HCT116 (cell line): ENCODE measurements at regions not wholly inside any gene's neighbourhood (a gene's known extent, or its start where the extent isn't known, plus 50 kb on each side); places are given as distances from the start of the nearest gene placed in this dataset.

Experiments
- ATAC-seq: fragments of 200-7000 bp; cut with Tn5 transposase; 2 replicates; pipeline ENCODE4 v1.9.1; 2020; ENCODE audit warnings: mild to moderate bottlenecking, moderate library complexity
- BruUV-seq: library from RNA; stranded (reverse); fragments of 400-500 nt; replicated peaks from 2 replicates; lab custom pipeline; 2021; lab: Mats Ljungman, UMichigan
- CTCF ChIA-PET: fragments of 300-600 bp; sonication (Branson Sonifier 250); formaldehyde crosslinking; loops from one replicate; lab custom pipeline; 2021; ENCODE audit warnings: antibody characterized with exemption; lab: Charles Lee
- POLR2A ChIA-PET: fragments of 300-600, 350-600 bp; sonication (Branson Sonifier 250); formaldehyde crosslinking; loops from one replicate; lab custom pipeline; 2021; ENCODE audit warnings: antibody characterized with exemption; lab: Charles Lee
- RAD21 ChIA-PET, 2 experiments: fragments of 300-600 bp; sonication (Branson Sonifier 250); formaldehyde crosslinking; loops; one replicate each; lab custom pipeline; 2023; ENCODE audit warnings: low total read pairs in 2 of 2; ENCODE audit not compliant: uncharacterized antibody in 2 of 2, unreplicated experiment in 2 of 2, low non-redundant PET in 1 of 2; lab: Charles Lee
- DNase-seq: peaks from one replicate; pipeline ENCODE4 v3.0.0-alpha.2; 2010; ENCODE audit warnings: low read depth, low spot score
- H2AFZ ChIP-seq: fragments of 200-600 bp; shearing (Covaris generic), sonication (generic); 2 replicates; pipeline ENCODE4 v1.6.1; 2017; ENCODE audit warnings: low read depth, mixed run types, mixed read lengths, antibody characterized with exemption, low read length; ENCODE audit not compliant: poor library complexity, severe bottlenecking
- H3K27ac ChIP-seq: 2 replicates; pipeline ENCODE4 v1.5.1; 2012; ENCODE audit warnings: low read depth, low read length
- H3K27me3 ChIP-seq: fragments of 200-600 bp; sonication (generic); 2 replicates; pipeline ENCODE4 v1.6.1; 2016; ENCODE audit warnings: mixed run types, low read length, mixed read lengths; ENCODE audit not compliant: insufficient read depth
- H3K36me3 ChIP-seq, 2 experiments: fragments of 200-500 bp in 1 of 2; fragments of 200-600 bp in 1 of 2; sonication (Bioruptor generic) in 1 of 2; sonication (generic) in 1 of 2; 2 replicates each; pipeline versions ENCODE4 v1.5.1 to v1.6.1; 2014 to 2016; ENCODE audit warnings: low read length in 2 of 2, inconsistent platforms in 1 of 2, mixed read lengths in 1 of 2, mixed run types in 1 of 2; ENCODE audit not compliant: insufficient read depth in 2 of 2, control insufficient read depth in 1 of 2
- H3K4me1 ChIP-seq, 2 experiments: fragments of 200-600 bp in 1 of 2; sonication (generic) in 1 of 2; 2 replicates each; pipeline versions ENCODE4 v1.5.1 to v1.6.1; 2012 to 2017; ENCODE audit warnings: low read length in 2 of 2, inconsistent platforms in 1 of 2, mild to moderate bottlenecking in 1 of 2, mixed read lengths in 1 of 2, mixed run types in 1 of 2, moderate library complexity in 1 of 2; ENCODE audit not compliant: insufficient read depth in 2 of 2, control insufficient read depth in 1 of 2
- H3K4me2 ChIP-seq: fragments of 200-600 bp; sonication (generic); 2 replicates; pipeline ENCODE4 v1.6.1; 2017; ENCODE audit warnings: mixed run types, low read length, mixed read lengths
- H3K4me3 ChIP-seq, 2 experiments: fragments of 200-600 bp in 1 of 2; sonication (generic) in 1 of 2; replicated peaks in 1 of 2; 2 replicates each; pipeline ENCODE4 v1.5.1; 2011 to 2016; ENCODE audit warnings: low read length in 2 of 2, control low read depth in 1 of 2, low read depth in 1 of 2, mild to moderate bottlenecking in 1 of 2, mixed read lengths in 1 of 2, mixed run types in 1 of 2
- H3K79me2 ChIP-seq: fragments of 200-600 bp; sonication (generic); 2 replicates; pipeline ENCODE4 v1.6.1; 2017; ENCODE audit warnings: mild to moderate bottlenecking, mixed run types, low read length, moderate library complexity, mixed read lengths; ENCODE audit not compliant: insufficient read depth
- H3K9ac ChIP-seq: fragments of 200-600 bp; sonication (generic); 2 replicates; pipeline ENCODE4 v1.6.1; 2016; ENCODE audit warnings: low read length, mixed read lengths
- H3K9me2 ChIP-seq: fragments of 200-600 bp; sonication (generic), shearing (Covaris generic); 2 replicates; pipeline ENCODE4 v1.6.1; 2017; ENCODE audit warnings: mixed run types, mild to moderate bottlenecking, moderate library complexity; ENCODE audit not compliant: insufficient read depth
- H3K9me3 ChIP-seq, 2 experiments: fragments of 200-500 bp in 1 of 2; fragments of 200-600 bp in 1 of 2; sonication (Bioruptor generic) in 1 of 2; sonication (generic) in 1 of 2; 2 replicates each; pipeline ENCODE4 v1.6.1; 2014 to 2017; ENCODE audit warnings: low read length in 2 of 2, mixed read lengths in 2 of 2, inconsistent platforms in 1 of 2, low read depth in 1 of 2, mild to moderate bottlenecking in 1 of 2, mixed run types in 1 of 2, moderate library complexity in 1 of 2; ENCODE audit not compliant: control insufficient read depth in 1 of 2, insufficient read depth in 1 of 2
- H4K20me1 ChIP-seq: fragments of 200-600 bp; sonication (generic), shearing (Covaris generic); 2 replicates; pipeline ENCODE4 v1.6.1; 2017; ENCODE audit warnings: mixed run types, mild to moderate bottlenecking, moderate library complexity; ENCODE audit not compliant: insufficient read depth
- CBX3 ChIP-seq: IDR thresholded peaks from 2 replicates; pipeline ENCODE4 v1.6.1; 2012; ENCODE audit warnings: low read depth
- EGR1 ChIP-seq: IDR thresholded peaks from 2 replicates; pipeline ENCODE4 v1.6.1; 2012; ENCODE audit warnings: low read depth
- EZH2phosphoT487 ChIP-seq: fragments of 200-600 bp; IDR thresholded peaks from 2 replicates; pipeline ENCODE4 v1.6.1; 2018; ENCODE audit warnings: antibody characterized with exemption, borderline replicate concordance
- JUND ChIP-seq: IDR thresholded peaks from 2 replicates; pipeline ENCODE4 v1.6.1; 2012
- POLR2AphosphoS5 ChIP-seq: IDR thresholded peaks from 2 replicates; pipeline ENCODE4 v1.6.1; 2011; ENCODE audit warnings: mild to moderate bottlenecking, low read depth, low read length, moderate library complexity
- RAD21 ChIP-seq: IDR thresholded peaks from 2 replicates; pipeline ENCODE4 v1.6.1; 2012; ENCODE audit warnings: low read depth, mild to moderate bottlenecking
- SIN3A ChIP-seq: IDR thresholded peaks from 2 replicates; pipeline ENCODE4 v1.6.1; 2012; ENCODE audit warnings: low read depth
- TCF7L2 ChIP-seq: IDR thresholded peaks from 2 replicates; pipeline ENCODE4 v1.7.0; 2011; ENCODE audit warnings: borderline replicate concordance, inconsistent platforms; ENCODE audit not compliant: insufficient read depth, insufficient read length; ENCODE audit errors: extremely low read depth
- ZFX ChIP-seq: fragments of 450-650 bp; IDR thresholded peaks from 2 replicates; pipeline ENCODE4 v1.6.1; 2017
- intact Hi-C: fragments of 100-400 bp; cut with micrococcal nuclease; formaldehyde crosslinking; loops from 2 replicates; pipeline ENCODE4 v1.10.0; 2022
- TF ChIP-seq, protein P1 (sequence below): IDR thresholded peaks from 2 replicates; pipeline ENCODE4 v1.6.1; 2012; ENCODE audit warnings: low read depth

DNA sequence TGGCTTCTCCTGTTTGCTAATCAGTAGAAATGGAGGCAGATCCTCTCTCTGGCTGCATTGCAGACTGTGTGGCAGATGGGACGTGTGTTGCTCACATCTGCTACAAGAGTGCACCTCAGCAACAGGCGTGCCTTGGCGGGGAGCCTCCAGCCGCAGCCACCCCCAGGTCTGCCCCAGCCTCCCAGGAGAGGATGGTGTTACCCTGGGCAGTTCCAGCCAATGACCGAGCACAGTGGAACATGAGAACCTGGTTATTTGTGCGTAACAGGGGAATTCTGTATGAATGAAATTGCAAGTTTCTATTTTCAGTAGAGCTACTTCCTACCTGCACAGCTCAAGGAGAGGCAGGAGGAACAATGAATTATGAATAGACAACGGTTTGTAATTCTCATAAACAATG, 130.6 kb upstream of the CBLN2 start:
- peaks cover 0 to 17% of the 10 kb centered on the region in 2 experiments; a peak in 2 of 4 replicates for H3K9me3 ChIP-seq
- no peaks in the 10 kb centered on the region for H3K36me3 ChIP-seq
- BruUV-seq: no TSS peak
- no peak overlapping the region for H2AFZ ChIP-seq
- intact Hi-C loops: loop anchor here (5.0 kb wide), 2 partner anchors 1742 to 1892 kb away; no protein-coding TSS in a partner anchor
- no peak for TF ChIP-seq RAD21
- TF ChIP-seq JUND: no peak
- TF ChIP-seq POLR2AphosphoS5: no peak
- no peak for TF ChIP-seq ZFX
- no peak for TF ChIP-seq EGR1
- no peak for TF ChIP-seq TCF7L2
- no peak for TF ChIP-seq CBX3
- no peak for TF ChIP-seq EZH2phosphoT487
- TF ChIP-seq, protein P1, sequence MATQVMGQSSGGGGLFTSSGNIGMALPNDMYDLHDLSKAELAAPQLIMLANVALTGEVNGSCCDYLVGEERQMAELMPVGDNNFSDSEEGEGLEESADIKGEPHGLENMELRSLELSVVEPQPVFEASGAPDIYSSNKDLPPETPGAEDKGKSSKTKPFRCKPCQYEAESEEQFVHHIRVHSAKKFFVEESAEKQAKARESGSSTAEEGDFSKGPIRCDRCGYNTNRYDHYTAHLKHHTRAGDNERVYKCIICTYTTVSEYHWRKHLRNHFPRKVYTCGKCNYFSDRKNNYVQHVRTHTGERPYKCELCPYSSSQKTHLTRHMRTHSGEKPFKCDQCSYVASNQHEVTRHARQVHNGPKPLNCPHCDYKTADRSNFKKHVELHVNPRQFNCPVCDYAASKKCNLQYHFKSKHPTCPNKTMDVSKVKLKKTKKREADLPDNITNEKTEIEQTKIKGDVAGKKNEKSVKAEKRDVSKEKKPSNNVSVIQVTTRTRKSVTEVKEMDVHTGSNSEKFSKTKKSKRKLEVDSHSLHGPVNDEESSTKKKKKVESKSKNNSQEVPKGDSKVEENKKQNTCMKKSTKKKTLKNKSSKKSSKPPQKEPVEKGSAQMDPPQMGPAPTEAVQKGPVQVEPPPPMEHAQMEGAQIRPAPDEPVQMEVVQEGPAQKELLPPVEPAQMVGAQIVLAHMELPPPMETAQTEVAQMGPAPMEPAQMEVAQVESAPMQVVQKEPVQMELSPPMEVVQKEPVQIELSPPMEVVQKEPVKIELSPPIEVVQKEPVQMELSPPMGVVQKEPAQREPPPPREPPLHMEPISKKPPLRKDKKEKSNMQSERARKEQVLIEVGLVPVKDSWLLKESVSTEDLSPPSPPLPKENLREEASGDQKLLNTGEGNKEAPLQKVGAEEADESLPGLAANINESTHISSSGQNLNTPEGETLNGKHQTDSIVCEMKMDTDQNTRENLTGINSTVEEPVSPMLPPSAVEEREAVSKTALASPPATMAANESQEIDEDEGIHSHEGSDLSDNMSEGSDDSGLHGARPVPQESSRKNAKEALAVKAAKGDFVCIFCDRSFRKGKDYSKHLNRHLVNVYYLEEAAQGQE: no peak
- TF ChIP-seq SIN3A: no peak
- TF ChIP-seq, all 23 proteins: peak for 0
- ATAC-seq: no peak
- Histone ChIP-seq H3K4me1 (no peaks in the 10 kb centered on the region), H3K27me3 (no peaks in the 10 kb centered on the region), H3K4me2 (no peak overlapping the region), H4K20me1 (no peaks in the 10 kb centered on the region), H3K4me3 (no peak overlapping the region), H3K9me2 (no peaks in the 10 kb centered on the region), H3K79me2 (no peaks in the 10 kb centered on the region), H3K27ac (no peak overlapping the region), H3K9ac (no peak overlapping the region)
- ChIA-PET CTCF (no interaction called here), POLR2A (no interaction called here), RAD21 (no interaction called here)
- no peak for DNase-seq
